Femur (tissue), 1 donor: ENCODE measurements at regions not wholly inside any gene's neighbourhood (a gene's known extent, or its start where the extent isn't known, plus 50 kb on each side); places are given as distances from the start of the nearest gene placed in this dataset.

ENCODE experiments used
- DNase-seq: peaks from one replicate; pipeline ENCODE4 v3.0.0-alpha.2; 2017

DNA sequence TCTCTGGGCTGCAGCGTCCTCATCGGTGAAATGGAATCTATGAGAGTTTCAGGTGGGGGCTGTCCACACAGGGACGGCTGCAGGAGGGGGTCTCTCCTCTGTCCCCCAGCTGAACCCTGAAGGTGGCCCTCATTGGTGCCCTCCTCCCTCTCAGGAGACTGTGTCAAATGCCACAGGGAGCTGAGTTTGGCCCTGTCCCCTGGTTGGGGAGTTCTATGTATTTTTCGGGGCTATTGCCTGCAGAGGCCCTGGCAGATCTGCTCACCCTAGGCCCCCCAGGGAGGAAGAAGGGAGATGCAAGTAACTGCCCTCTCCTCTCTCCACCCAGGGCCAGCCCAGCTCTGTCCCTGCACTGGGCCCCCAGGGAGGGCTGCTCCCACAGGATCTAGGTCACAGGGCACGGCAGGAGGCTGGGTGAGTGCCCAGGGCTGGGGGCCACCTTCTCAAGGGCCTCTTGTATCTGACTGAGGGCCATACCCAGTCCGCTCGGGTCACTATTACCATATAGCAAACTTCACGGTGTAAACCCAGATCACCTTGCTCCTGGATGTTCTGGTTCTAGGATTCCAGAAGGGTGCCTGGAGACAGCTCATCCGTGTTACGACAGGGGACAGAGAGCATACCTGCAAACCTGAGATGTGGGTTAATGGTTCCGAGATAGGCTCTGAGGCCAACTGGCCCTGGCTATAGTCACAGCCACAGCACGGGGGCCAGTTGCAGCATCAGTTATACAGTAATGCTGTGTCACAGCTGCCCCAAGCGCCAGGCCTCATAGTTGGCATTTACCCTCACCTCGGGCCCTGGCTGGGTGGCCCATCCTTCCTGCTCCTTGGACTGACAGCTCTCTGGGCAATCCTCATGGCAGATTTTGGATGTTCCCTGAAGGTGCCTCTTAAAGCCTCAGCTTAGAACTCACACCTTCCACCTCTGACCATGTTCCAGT is 102.4 kb upstream of the PRR23E start:
- no peak for DNase-seq

DNA sequence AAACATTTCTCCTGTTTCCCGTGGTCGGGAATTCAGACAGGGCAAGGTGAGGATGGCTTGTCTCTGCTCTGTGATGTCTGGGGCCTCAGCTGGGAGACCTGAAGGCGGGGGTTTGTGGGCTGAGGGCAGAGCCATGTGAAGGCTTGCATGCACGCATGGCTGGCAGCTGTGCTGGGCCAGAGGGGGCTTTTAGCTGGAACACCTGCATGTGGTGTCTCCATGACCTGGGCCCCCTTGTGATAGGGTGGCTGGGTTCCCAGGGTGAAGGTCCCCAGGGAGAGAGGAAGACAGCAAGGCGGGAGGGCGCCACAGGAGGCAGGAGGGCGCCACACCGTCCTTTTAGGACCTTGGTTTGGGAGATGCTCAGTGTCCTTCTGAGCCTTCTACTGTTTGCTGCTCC is 101.6 kb upstream of the PRR23E start:
- no peak for DNase-seq

DNA sequence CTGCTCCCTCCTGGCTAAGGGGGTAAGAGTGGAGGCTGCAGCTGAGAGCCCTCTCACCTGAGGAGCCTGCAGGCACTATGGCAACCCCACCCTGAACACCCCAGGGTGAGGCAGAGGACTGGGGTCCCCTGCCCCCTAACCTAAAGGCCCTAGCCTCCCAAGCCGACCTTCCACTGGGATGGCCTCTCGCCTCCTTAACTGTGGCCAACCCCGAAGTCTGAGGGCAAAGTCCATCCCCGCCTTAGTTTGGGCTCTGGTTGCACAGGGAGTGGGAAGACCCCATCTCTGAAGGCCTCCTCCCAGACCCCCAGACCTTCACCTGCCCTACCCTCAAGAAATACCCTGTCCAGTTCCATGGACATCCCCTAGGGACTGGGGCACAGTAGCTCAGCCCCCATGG is 100.6 kb upstream of the PRR23E start:
- DNase-seq: no peak

DNA sequence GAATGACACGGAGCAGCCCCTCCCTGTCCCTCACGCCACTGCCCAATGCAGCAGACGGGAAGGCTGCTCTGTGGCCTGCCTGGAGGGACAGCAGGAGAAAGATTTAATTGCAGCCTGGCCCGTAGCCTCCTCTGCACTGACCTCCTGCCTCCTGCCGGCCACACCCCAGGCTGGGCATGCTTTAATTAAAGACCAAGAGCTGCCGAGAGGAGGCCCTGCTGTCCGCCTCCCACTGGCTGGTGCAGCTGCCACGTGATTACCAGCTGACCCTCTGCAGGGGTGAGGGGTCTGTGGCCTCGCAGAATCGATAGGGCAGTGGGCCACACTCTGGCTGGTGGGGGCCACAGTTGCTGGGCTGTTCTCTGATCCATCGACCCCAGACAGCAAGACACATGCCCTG is 100.2 kb upstream of the PRR23E start:
- DNase-seq: peak; percentile 45

DNA sequence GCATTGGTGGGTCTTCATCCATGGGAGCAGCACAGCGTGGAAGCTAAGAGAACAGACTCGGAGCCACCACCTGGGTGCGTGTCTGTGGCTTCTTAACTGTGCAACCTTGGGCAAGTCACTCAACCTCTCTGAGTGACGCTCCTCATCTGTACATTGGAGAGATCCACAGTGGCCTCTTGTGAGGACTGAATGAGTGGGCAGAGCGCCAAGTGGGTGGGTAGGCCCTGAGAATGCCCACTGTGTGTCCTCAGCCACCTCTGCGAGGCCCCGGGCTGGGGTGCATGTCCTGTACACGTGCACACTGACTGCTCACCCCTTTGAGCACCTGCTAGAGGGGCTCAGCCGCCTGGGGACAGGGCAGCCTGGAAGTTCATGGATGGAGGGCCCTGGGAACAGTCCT is 99.6 kb upstream of the PRR23E start:
- no peak for DNase-seq

DNA sequence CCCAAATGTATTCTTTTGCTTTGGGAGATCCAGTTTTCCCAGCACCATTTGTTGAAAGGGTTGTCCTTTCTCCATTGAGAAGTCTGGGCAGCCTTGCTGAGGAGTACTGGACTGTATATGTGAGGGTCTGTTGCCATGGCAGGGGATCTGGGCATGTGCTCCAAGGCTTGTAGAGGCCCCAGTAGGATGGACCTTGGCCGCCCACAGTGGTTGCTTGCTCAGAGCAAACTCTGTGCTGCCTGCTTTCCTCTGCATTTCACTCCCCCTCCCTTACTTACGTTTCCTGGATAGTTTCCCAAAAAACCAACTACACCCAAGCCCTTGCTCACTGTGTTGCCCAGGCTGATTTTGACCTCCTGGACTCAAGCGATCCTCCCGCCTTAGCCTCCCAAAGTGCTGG is 97.2 kb upstream of the PRR23E start:
- DNase-seq: no peak

DNA sequence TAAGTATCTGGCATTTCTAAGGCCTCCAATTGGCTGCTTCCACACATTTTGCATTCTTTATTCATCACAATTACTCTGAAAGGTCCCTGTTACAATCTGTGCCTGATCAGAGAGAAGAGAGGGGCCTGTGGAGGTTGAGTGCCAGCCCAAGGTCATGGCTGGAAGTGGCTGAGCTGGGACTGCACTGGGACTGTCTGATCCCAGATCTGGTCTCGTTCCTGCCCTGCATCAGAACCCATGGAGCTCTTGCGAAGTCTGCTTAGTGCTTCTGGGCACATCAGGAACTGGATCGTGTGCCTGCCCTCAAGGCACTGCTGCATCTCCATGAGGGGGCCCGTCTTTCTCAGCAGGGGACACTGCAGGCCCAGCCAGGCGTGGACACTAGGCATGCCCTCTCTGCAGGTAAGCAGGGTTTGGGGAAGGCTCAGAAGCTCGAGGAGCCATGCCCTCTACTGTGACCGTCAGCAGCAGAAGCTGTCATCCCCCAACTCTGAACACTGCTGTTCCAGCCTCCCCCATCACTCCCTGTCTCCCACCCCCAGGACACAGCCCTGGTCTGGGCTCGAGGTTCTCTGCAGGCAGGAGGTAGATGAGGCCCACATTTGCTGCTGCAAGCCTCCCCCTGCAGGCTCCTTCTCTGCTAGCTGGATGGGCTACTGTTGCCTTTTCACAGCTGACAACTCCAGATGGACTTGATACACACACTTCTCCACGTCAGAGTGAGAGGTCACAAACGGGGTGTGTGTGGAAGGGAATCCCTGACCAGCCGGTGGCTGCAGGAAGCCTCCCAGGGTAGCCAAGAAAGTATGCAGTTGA is 96.5 kb upstream of the PRR23E start:
- DNase-seq: no peak

DNA sequence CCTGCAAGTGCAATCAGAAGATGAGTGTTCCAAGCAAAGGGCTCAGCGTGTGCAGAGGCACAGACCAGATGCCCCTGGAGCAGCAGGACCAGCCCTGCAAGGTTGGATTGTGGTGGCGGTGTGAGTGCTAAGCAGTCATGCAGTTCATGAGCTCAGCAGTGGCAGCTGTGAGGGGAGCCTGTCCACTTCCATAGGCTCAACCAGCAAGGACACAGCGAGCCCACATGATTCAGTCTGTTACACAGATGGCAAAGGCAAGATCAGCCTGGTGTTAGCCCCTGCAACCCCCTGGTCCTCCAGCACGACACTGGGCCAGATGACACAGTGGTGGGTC is 95.9 kb upstream of the PRR23E start:
- no peak for DNase-seq

DNA sequence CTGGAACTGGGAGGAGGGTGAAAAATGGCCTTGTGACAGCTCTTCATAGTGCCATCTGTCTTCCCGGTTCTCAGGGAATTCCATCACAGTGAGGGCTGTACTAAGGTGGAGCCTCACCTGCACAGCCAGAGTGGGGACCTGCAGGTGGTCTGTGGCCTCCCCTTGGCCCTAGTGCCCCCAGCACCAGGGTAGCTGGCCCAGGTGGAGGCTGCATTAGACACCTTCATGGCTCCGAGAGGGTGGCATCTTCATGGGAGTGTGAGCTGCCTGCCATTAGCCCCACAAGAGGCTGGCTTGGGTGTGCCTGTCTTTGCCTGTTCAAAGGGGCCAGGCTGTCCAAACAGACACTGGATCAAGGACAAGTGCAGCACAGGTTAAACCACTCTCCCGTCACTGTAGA is 95.5 kb upstream of the PRR23E start:
- no peak for DNase-seq

DNA sequence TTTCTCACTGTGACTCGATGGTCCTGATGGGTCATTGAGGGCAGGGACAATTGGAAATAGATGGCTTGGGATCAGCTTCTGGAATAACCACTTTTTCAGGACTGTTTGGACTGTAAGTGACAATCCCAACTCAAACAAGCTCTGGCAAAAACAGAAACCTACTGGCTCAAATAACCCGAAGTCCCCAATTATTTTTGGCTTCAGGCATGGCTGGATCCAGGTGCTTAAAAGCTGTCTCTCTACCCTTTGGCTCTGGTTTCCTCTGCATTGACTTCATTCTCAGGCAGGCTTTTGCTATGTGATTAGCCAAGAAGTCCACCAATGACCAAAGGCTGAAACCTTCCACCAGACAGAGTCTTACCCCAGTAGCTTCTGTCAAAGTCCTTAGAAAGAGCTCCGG is 92.9 kb upstream of the PRR23E start:
- no peak for DNase-seq

DNA sequence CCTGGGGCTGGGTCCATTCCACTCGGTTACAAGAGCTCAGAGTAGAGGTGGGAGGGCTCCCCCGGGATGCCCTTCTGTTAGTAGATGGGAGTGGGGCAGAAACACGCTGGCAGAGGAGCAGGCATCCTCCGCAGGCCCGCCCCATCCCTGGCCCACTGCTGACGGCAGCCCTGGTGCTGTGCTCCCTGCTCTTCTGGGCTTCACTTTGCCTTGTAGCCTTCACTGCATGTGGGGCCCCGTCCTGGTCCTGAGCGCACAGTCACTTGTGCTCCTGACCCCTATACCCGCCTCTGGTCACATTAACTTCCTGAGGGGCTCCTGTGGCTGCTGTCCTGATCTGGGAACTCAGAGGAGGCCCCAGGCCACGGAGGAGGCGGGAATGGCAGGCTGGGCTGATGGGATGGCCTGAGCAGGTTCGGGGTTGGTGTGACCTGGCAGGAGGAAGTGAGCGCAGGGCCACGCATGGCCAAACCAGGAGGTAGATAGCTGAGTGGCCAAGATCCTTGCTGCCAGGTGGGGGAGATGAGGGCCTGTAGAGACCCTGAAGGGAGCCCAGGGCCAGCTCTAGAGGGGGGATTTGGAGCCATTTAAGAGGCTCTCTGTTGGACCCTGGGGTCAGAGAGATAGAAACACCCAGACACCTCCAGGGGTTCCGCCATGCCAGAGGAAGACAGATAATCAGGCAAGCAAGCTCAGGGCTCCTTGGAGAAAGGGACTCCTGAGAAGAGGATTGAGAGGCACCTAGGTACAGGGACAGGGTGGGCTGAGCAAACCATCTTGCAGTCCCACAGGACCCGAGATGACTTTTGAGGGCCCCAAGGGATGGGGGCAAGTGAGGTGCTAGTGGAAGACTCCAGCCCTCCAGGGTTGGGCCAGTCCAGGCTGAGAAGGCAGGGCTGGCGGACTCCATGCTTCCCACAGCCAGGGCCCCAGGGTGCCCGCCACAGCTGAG is 92.2 kb upstream of the PRR23E start:
- DNase-seq: no peak

DNA sequence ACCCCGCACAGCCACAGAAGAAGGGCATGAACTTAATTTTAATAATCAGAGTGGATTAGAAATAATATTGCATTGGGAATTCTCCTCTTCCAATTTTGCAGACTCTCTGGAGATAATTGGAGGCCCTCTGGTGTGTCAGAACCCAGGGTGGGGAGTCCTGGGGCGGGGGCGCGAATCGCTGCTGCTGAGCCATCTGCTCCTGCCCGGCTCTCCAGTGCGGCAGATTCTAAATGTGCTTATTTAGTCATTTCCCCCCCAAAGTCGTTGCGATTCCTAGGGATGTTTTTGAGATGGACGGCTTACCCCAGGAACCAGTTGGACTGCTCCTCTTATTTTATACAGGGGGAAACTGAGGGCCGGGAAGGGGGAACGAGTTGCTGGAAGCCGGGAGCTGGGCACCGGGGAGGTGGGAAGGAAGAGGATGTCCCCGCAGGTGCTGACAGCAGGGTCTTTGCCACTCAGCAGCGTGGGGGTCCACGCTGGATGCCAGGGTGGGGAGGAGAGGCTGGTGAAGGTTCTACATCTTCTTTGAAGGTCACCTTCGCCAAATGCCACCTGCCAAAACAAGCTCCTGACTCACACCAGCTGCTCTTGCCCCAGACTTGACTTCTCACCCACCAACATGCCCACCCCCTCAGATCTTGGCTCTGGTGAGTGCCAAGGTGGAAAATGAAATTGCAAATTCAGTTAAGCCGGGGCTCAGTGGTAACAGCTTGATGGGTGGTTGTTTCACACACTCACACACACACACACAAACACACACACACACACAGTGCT is 91.3 kb upstream of the PRR23E start:
- no peak for DNase-seq

DNA sequence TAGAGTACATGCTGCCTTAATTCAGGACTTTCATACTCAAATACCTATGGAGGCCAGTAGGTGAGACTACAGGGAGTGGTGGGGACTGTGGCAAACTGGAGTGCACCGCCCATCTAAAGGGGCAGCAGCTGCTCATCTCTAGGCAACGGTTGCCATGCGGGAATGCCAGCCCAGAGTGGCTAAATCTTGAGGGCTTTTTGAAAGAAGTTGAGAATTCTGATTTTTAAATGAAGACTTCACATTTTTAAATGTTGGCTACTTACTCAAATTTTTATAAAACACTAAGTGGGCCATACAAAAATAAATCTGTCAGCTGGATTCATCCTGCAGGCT is 90.8 kb upstream of the PRR23E start:
- DNase-seq: no peak

DNA sequence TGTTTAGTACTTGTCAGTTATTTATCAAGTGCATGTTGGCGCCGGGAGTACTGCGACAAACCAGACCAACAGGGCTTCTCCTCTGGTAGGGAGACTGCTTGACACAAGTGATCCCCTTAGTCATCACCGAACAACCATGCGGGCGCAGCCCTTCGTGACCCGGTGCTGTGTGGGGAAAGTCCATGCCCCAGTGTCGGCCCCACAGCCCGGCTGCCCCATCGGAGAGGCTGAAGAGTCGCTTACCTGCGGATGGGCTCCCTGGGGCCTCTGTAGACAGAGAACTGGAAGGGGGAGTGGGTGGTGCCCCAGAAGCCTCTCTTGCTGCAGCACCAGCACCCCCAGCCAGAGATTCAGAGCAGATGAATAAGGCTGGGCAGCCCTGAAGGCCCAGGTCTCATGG is 90.3 kb upstream of the PRR23E start:
- DNase-seq: no peak

DNA sequence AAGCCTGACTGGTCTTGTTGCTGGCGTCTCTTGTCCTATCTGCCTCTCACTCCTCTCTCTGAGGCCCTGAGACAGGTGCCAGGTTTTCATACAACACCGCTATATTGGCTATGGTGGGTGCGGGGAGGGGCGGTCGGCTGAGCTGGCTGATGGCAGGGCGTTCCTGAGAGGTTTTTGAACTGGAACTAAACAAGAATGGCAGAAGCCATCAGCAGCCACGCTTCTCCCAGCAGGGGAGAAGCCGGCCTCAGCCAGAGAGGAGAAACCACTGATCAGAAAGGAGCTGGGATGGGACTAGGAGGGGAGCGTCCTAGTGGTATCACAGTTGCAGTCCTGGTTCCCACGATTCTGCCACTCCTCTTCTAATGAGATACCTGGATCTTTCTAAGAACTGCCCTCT is 89.9 kb upstream of the PRR23E start:
- no peak for DNase-seq

DNA sequence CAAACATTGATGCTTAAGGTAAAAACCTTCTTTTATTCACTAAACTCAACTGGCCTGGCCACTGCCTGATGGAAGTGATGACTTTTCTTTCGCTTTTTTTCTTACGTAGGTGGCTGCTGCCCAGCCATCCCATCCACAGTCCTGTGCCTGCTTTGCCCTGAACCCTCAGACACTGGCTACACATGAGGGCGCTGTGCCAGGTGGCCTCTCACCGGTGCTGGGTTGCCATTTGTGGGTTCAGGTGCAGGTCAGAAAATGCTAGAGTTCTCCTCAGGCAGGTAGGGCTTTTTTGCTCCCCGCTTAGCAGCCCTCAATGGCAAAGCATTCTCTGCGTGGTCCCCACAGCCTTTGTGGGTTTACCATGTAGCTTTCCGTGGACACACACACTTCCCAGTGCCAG is 88.3 kb upstream of the PRR23E start:
- DNase-seq: no peak

DNA sequence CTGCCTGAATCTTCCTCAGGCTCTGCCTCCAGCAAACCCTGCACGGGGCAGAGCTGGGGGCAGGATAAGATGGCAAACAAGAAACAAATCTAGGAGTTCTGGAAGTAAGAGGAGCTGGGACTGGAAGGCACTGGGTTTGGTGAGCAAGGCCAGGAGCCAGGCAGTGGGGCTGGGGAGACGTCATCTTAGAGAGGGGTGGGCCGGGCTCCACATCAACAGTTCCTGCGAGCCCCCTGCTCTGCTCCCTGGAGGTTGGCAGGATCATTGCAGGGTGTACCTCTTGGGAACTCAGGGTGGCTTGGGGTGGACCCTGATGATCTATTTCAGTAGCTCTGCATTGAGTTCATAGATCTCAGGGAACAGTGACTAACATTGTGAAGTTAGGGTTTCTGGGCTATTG is 87.3 kb upstream of the PRR23E start:
- no peak for DNase-seq

DNA sequence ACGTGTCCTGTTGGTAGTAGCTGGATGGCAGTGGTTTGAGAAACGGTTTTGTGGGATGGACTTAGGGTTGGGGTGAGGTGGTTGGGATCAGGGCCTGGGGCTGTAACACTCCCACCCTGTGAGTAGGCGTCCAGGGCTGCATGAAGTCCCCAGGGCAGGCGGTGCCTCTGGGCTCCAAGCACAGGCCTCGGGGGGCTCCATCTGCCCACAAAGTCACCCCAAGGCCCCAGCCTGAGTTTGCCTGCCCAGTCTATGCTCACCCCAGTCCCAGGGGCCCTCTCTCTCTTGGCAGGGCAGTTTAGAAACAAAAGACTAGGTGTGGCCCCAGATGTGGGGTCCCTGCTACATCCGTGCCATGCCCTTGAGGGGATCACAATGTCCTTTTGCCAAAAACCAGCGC is 86.9 kb upstream of the PRR23E start:
- no peak for DNase-seq

DNA sequence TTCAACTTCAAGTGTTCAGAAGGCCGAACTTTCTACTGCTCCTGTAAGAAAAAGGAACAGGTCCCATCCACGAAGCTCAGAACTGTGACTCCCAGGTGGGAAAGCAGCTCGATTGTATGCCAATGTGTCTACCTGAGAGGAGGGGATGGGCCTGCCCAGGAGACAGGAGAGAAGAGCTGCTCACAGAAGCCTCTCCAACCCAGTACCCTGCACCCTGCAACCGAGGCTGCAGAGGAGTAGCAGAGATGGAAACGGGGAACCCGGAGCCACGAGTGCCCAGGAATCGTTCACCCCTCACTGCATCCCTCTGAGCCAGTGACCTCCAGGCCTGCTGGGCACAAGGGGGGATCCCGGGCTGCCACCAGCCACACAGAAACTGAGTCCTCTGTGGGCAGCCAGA is 86.5 kb upstream of the PRR23E start:
- no peak for DNase-seq

DNA sequence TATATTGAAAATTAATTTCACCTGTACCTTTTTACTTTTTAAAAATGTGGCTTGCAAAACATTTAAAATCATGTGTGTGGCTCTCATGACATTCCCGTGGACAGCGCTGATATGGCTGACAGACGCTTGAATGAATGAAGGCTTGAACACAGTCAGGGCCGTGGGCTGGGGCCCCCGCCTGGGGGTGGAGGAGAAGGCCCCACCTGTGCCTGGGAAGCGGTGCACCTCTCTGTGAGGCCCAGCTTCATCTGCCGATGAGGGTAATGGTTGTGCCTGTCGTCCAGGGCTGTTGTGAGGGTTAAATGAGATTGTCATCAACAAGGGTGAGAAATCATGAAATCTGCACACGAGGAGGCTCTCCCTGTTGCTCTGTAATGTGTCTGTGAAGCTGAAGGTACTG is 85.9 kb upstream of the PRR23E start:
- no peak for DNase-seq

DNA sequence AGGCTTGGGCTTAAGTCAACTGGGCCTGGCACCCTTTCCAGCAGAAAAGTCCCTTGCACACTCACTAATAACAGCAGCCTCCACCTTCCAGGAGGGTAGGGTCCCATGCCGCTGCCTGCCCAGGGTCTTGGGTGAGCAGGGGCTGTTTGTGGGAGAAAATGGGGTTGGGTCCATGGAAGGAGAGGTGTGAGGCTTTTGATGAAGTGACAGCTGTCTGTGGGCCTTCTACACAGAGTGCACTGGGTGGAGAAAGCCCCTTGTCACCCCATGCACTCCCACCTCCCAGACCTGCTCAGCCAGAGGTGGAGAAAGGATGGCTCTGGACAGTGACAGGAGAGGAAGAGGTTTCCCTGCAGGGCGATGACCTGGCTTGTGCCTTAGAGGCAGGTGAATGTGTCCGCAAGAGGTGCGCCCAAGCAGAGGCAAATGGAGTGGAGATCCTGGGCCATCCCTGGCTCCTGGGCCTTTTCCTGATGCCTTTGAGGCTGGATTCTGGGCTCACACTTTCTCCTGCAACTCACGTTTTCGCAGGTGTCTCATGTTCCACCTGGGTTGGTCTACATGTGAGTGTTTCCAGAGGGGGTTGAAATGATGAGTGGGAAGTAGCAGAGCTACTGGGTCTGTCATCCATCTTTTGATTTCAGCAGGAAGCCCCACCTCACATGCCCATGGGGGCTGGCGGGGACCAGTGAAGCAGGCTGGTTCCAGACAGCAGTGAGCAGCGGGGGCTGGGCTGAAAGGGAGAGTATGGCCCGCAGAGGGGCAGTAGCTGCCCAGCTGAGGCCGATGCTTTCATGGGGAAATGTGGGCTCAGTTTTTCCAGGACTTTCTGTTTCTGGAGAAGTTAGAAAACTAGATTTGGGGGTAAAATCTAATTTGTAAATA is 85.2 kb upstream of the PRR23E start:
- no peak for DNase-seq

DNA sequence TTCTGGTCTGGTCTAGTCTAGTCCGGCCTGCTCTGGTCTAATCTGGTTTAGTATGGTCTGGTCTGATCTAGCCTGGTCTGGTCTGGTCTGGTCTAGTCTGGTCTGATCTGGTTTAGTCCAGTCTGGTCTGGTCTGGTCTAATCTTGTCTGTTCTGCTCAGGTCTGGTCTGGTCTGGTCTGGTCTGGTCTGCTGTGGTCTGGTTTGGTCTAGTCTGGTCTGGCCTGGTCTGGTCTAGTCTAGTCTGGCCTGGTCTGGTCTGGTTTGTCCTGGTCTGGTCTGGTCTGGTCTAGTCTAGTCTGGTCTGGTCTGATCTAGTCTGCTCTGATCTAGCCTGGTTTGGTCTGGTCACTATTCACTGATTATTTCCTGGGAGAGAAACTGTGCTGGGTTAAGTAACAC is 84.1 kb upstream of the PRR23E start:
- no peak for DNase-seq
